ENCODE measurements at regions not wholly inside any gene's neighbourhood (a gene's known extent, or its start where the extent isn't known, plus 50 kb on each side); places are given as distances from the start of the nearest gene placed in this dataset.

- no peak overlapping the region for H3K27ac ChIP-seq (replicated peaks)
- no peak for DNase-seq
- intact Hi-C loops (cut with micrococcal nuclease), result no loop called here
Observed at GRCh38 chr2:167544602-167545001, 656.3 kb downstream of the XIRP2 start.

GRCh38 chr2:167543721-167544120, 655.4 kb downstream of the XIRP2 start:
- DNase-seq, result no peak
- Histone ChIP-seq H3K4me1 (no peaks in the 10 kb centered on the region), H3K36me3 (no peaks in the 10 kb centered on the region), H3K27me3 (ENCODE audit: low read depth) (no peaks in the 10 kb centered on the region), H3K9me3 (replicated peaks) (no peaks in the 10 kb centered on the region), H3K4me3 (no peak overlapping the region), H3K27ac (replicated peaks) (no peak overlapping the region)
- TF ChIP-seq, protein P1, sequence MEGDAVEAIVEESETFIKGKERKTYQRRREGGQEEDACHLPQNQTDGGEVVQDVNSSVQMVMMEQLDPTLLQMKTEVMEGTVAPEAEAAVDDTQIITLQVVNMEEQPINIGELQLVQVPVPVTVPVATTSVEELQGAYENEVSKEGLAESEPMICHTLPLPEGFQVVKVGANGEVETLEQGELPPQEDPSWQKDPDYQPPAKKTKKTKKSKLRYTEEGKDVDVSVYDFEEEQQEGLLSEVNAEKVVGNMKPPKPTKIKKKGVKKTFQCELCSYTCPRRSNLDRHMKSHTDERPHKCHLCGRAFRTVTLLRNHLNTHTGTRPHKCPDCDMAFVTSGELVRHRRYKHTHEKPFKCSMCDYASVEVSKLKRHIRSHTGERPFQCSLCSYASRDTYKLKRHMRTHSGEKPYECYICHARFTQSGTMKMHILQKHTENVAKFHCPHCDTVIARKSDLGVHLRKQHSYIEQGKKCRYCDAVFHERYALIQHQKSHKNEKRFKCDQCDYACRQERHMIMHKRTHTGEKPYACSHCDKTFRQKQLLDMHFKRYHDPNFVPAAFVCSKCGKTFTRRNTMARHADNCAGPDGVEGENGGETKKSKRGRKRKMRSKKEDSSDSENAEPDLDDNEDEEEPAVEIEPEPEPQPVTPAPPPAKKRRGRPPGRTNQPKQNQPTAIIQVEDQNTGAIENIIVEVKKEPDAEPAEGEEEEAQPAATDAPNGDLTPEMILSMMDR (IDR thresholded peaks at IDR 0.05; ENCODE audit: borderline replicate concordance), result no peak
- intact Hi-C loops (cut with micrococcal nuclease), result no loop called here

More at GRCh38 chr2:167544602-167545001, 656.3 kb downstream of the XIRP2 start:
- Histone ChIP-seq H3K27me3 (ENCODE audit: low read depth) (no peaks in the 10 kb centered on the region), H3K4me3 (no peak overlapping the region), H3K36me3 (no peaks in the 10 kb centered on the region), H3K4me1 (no peaks in the 10 kb centered on the region), H3K9me3 (replicated peaks) (no peaks in the 10 kb centered on the region)
- TF ChIP-seq, protein P1 (IDR thresholded peaks at IDR 0.05; ENCODE audit: borderline replicate concordance), result no peak

DNA sequence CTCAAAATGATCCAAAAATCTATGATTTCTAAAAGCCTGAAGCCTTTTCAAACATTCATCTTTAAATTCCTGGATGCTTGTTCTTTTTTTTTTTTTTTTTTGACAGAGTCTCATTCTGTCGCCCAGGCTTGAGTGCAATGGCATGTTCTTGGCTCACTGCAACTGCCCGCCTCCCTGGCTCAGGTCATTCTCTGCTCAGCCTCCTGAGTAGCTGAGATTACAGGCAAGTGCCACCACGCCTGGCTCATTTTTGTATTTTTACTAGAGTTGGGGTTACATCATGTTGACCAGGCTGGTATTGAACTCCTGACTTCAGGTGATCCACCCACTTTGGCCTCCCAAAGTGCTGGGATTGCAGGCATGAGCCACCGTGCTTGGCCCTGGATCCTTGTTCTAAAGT, 649.5 kb downstream of the XIRP2 start:
- Histone ChIP-seq H3K27ac (replicated peaks) (no peak overlapping the region), H3K4me3 (no peak overlapping the region), H3K9me3 (replicated peaks) (peaks cover 6% of the 10 kb centered on the region), H3K36me3 (no peaks in the 10 kb centered on the region), H3K4me1 (no peaks in the 10 kb centered on the region), H3K27me3 (ENCODE audit: low read depth) (no peaks in the 10 kb centered on the region)
- intact Hi-C loops (cut with micrococcal nuclease), result no loop called here
- no peak for DNase-seq
- TF ChIP-seq, protein P1 (IDR thresholded peaks at IDR 0.05; ENCODE audit: borderline replicate concordance), result no peak

GRCh38 chr2:167534443-167534842, 646.2 kb downstream of the XIRP2 start:
- Histone ChIP-seq H3K9me3 (replicated peaks) (peaks cover 6% of the 10 kb centered on the region), H3K4me3 (no peak overlapping the region), H3K36me3 (no peaks in the 10 kb centered on the region), H3K4me1 (no peaks in the 10 kb centered on the region), H3K27me3 (ENCODE audit: low read depth) (no peaks in the 10 kb centered on the region), H3K27ac (replicated peaks) (no peak overlapping the region)
- intact Hi-C loops (cut with micrococcal nuclease), result no loop called here
- TF ChIP-seq, protein P1 (IDR thresholded peaks at IDR 0.05; ENCODE audit: borderline replicate concordance), result no peak
- DNase-seq, result no peak

DNA sequence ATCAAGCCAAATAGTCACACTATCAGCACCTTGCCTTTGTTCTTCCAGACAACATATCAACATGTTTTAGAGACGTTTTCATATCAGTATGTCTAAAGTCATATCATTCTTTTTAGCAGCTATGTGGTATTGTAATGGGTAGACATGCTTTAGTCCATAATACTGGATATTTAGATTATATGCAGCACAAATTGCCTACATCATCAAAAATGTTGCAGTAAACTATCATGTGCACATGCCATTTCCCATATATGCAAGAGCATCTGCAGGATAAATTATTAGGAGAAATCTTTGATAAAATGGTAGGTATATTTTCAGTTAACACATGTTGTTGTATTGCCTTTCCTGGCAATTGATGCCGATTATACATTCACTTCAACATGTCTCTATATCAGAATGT, 636.5 kb downstream of the XIRP2 start:
- Histone ChIP-seq H3K4me1 (no peaks in the 10 kb centered on the region), H3K9me3 (replicated peaks) (peaks cover 7% of the 10 kb centered on the region), H3K27me3 (ENCODE audit: low read depth) (no peaks in the 10 kb centered on the region), H3K27ac (replicated peaks) (no peak overlapping the region), H3K36me3 (no peaks in the 10 kb centered on the region), H3K4me3 (no peak overlapping the region)
- no peak for DNase-seq
- intact Hi-C loops (cut with micrococcal nuclease), result no loop called here
- TF ChIP-seq, protein P1 (IDR thresholded peaks at IDR 0.05; ENCODE audit: borderline replicate concordance), result no peak

Data from left ventricle myocardium inferior (tissue), 1 donor.